Colonic mucosa (tissue), 4 donors: ENCODE measurements at regions not wholly inside any gene's neighbourhood (a gene's known extent, or its start where the extent isn't known, plus 50 kb on each side); places are given as distances from the start of the nearest gene placed in this dataset.

Experiments used
- DNase-seq: peaks from one replicate; pipeline ENCODE4 v3.0.0-alpha.2; 2020
- H3K27ac ChIP-seq: fragments of 200-600 bp; one replicate; pipeline ENCODE4 v1.8.0; 2021
- H3K27me3 ChIP-seq: fragments of 200-600 bp; one replicate; pipeline ENCODE4 v1.8.0; 2021
- H3K36me3 ChIP-seq: fragments of 200-600 bp; one replicate; pipeline ENCODE4 v1.8.0; 2021
- H3K4me1 ChIP-seq: fragments of 200-600 bp; one replicate; pipeline ENCODE4 v1.8.0; 2021; ENCODE audit warnings: mild to moderate bottlenecking
- H3K4me3 ChIP-seq: fragments of 200-600 bp; one replicate; pipeline ENCODE4 v1.8.0; 2021
- H3K9ac ChIP-seq, 2 donors: one replicate each; pipeline ENCODE4 v1.7.0; 2013; ENCODE audit warnings: control low read depth in 2 of 2, low read depth in 2 of 2, low read length in 2 of 2
- H3K9me3 ChIP-seq: fragments of 200-600 bp; one replicate; pipeline ENCODE4 v1.8.0; 2021
- CTCF ChIP-seq: fragments of 200-600 bp; IDR thresholded peaks from one replicate; pipeline ENCODE4 v1.8.0; 2022; ENCODE audit warnings: antibody characterized with exemption, mild to moderate bottlenecking
- intact Hi-C: fragments of 100-400 bp; cut with DNase I; formaldehyde crosslinking; loops from one replicate; pipeline ENCODE4 v1.14.1; 2022
- donor health status: healthy.
- donor health status: DM: no; HTN: no; CAD: no.
- donor health status: DM: no; HTN: no; CAD: no.

GRCh38 chr12:93956551-93956950 lies 191.8 kb upstream of the PLXNC1 start:
- Histone ChIP-seq H3K27me3 (no peaks in the 10 kb centered on the region), H3K9ac (no peak overlapping the region), H3K36me3 (no peaks in the 10 kb centered on the region), H3K27ac (no peak overlapping the region), H3K9me3 (no peaks in the 10 kb centered on the region), H3K4me1 (no peaks in the 10 kb centered on the region), H3K4me3 (no peak overlapping the region)
- TF ChIP-seq CTCF: no peak
- intact Hi-C loops: no loop called here
- no peak for DNase-seq

GRCh38 chr12:93957168-93957567 lies 191.2 kb upstream of the PLXNC1 start:
- intact Hi-C loops: no loop called here
- Histone ChIP-seq H3K27me3 (no peaks in the 10 kb centered on the region), H3K4me3 (no peak overlapping the region), H3K27ac (no peak overlapping the region), H3K9me3 (no peaks in the 10 kb centered on the region), H3K9ac (no peak overlapping the region), H3K4me1 (no peaks in the 10 kb centered on the region), H3K36me3 (no peaks in the 10 kb centered on the region)
- DNase-seq: no peak
- no peak for TF ChIP-seq CTCF

- Histone ChIP-seq H3K27ac (no peak overlapping the region), H3K36me3 (no peaks in the 10 kb centered on the region), H3K9me3 (no peaks in the 10 kb centered on the region), H3K27me3 (no peaks in the 10 kb centered on the region), H3K4me1 (no peaks in the 10 kb centered on the region), H3K4me3 (no peak overlapping the region), H3K9ac (no peak overlapping the region)
- intact Hi-C loops: no loop called here
- DNase-seq: no peak
- no peak for TF ChIP-seq CTCF
These were observed 190.5 kb upstream of the PLXNC1 start for GRCh38 chr12:93957870-93958269.

GRCh38 chr12:93959657-93960056 lies 188.7 kb upstream of the PLXNC1 start:
- intact Hi-C loops: no loop called here
- Histone ChIP-seq H3K4me3 (no peak overlapping the region), H3K27me3 (no peaks in the 10 kb centered on the region), H3K4me1 (no peaks in the 10 kb centered on the region), H3K27ac (no peak overlapping the region), H3K9me3 (no peaks in the 10 kb centered on the region), H3K9ac (no peak overlapping the region), H3K36me3 (no peaks in the 10 kb centered on the region)
- no peak for DNase-seq
- no peak for TF ChIP-seq CTCF

- H3K27me3 ChIP-seq: no peaks in the 10 kb centered on the region
- no peak overlapping the region for H3K4me3 ChIP-seq
- DNase-seq: no peak
- no peak overlapping the region for H3K27ac ChIP-seq
- no peak overlapping the region for H3K9ac ChIP-seq
- no peaks in the 10 kb centered on the region for H3K9me3 ChIP-seq
- intact Hi-C loops: no loop called here
- H3K36me3 ChIP-seq: no peaks in the 10 kb centered on the region
- TF ChIP-seq CTCF: no peak
- no peaks in the 10 kb centered on the region for H3K4me1 ChIP-seq
These were observed 187.9 kb upstream of the PLXNC1 start for GRCh38 chr12:93960521-93960920.

GRCh38 chr12:93962336-93962735 lies 186.0 kb upstream of the PLXNC1 start:
- H3K36me3 ChIP-seq: no peaks in the 10 kb centered on the region
- no peak overlapping the region for H3K9ac ChIP-seq
- no peak overlapping the region for H3K4me3 ChIP-seq
- TF ChIP-seq CTCF: no peak
- H3K4me1 ChIP-seq: no peaks in the 10 kb centered on the region
- no peak overlapping the region for H3K27ac ChIP-seq
- no peaks in the 10 kb centered on the region for H3K27me3 ChIP-seq
- DNase-seq: no peak
- no peaks in the 10 kb centered on the region for H3K9me3 ChIP-seq
- intact Hi-C loops: no loop called here
